ENCODE measurements at regions not wholly inside any gene's neighbourhood (a gene's known extent, or its start where the extent isn't known, plus 50 kb on each side); places are given as distances from the start of the nearest gene placed in this dataset.

GRCh38 chr5:38752012-38752536 is 93.7 kb upstream of the OSMR start:
- no peaks in the 10 kb centered on the region for H3K36me3 ChIP-seq
- no peak for DNase-seq
- H3K9me3 ChIP-seq (replicated peaks), result no peaks in the 10 kb centered on the region
- intact Hi-C loops (cut with micrococcal nuclease), result no loop called here
- peaks cover 4% of the 10 kb centered on the region for H3K4me1 ChIP-seq
- no peak overlapping the region for H3K4me3 ChIP-seq
- no peak for TF ChIP-seq CTCF (IDR thresholded peaks at IDR 0.05; ENCODE audit: borderline replicate concordance)
- H3K27ac ChIP-seq (replicated peaks), result no peak overlapping the region
- no peaks in the 10 kb centered on the region for H3K27me3 ChIP-seq (ENCODE audit: low read depth)

DNA sequence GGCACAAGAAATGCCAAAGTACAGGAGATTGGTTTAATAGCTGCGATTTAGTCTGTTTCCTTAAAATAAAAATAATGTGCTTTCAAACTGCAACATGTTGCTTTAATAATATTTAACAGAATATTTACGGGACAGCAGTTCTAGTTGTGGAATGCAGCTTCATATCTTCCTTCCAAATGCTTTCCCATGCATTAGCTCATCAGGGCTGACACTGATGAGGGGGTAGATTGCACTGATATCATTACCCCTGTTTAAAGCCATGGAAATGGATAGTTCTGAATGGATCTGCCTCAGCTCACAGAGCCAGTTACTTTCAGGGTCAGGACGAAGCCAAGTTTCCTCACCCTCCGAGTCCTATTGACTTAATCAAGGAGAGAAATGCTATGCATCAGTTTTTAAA is 93.2 kb upstream of the OSMR start:
- TF ChIP-seq CTCF (IDR thresholded peaks at IDR 0.05; ENCODE audit: borderline replicate concordance), result no peak
- Histone ChIP-seq H3K36me3 (no peaks in the 10 kb centered on the region), H3K9me3 (replicated peaks) (no peaks in the 10 kb centered on the region), H3K27ac (replicated peaks) (no peak overlapping the region), H3K4me1 (peaks cover 7% of the 10 kb centered on the region), H3K4me3 (no peak overlapping the region), H3K27me3 (ENCODE audit: low read depth) (no peaks in the 10 kb centered on the region)
- no peak for DNase-seq
- intact Hi-C loops (cut with micrococcal nuclease), result no loop called here

DNA sequence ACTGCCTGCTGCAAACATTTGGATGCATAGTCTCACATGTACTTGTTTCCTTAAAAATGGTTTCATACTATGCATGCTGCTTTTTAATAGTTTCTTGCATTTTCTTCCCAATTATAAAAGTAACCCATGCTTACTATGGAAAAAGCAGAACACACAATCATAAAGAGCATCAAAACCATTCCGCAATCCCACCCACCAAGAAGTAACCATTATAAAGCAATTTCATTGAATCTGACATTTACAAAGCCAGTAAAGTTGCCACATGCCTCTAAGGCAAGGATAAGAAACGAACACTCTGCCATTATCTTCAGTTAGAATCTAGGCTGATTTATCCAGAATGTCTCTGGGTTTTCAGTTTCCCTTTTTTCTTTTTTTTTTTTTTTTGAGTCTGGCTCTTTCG is 92.7 kb upstream of the OSMR start:
- no peak overlapping the region for H3K4me3 ChIP-seq
- no peaks in the 10 kb centered on the region for H3K9me3 ChIP-seq (replicated peaks)
- intact Hi-C loops (cut with micrococcal nuclease), result no loop called here
- H3K4me1 ChIP-seq, result peaks cover 13% of the 10 kb centered on the region
- TF ChIP-seq CTCF (IDR thresholded peaks at IDR 0.05; ENCODE audit: borderline replicate concordance), result no peak
- DNase-seq, result no peak
- H3K27ac ChIP-seq (replicated peaks), result no peak overlapping the region
- H3K36me3 ChIP-seq, result no peaks in the 10 kb centered on the region
- no peaks in the 10 kb centered on the region for H3K27me3 ChIP-seq (ENCODE audit: low read depth)

- H3K27me3 ChIP-seq (ENCODE audit: low read depth), result no peaks in the 10 kb centered on the region
- no peaks in the 10 kb centered on the region for H3K36me3 ChIP-seq
- no peak for DNase-seq
- no peaks in the 10 kb centered on the region for H3K9me3 ChIP-seq (replicated peaks)
- H3K4me3 ChIP-seq, result no peak overlapping the region
- intact Hi-C loops (cut with micrococcal nuclease), result no loop called here
- no peak overlapping the region for H3K27ac ChIP-seq (replicated peaks)
- no peak for TF ChIP-seq CTCF (IDR thresholded peaks at IDR 0.05; ENCODE audit: borderline replicate concordance)
- H3K4me1 ChIP-seq, result peaks cover 19% of the 10 kb centered on the region
Observed at GRCh38 chr5:38753776-38754175, 92.0 kb upstream of the OSMR start.

GRCh38 chr5:38755181-38755580 is 90.6 kb upstream of the OSMR start:
- peak; percentile 9 for TF ChIP-seq CTCF (IDR thresholded peaks at IDR 0.05; ENCODE audit: borderline replicate concordance)
- H3K4me1 ChIP-seq, result peaks cover 25% of the 10 kb centered on the region

GRCh38 chr5:38756068-38756467 is 89.7 kb upstream of the OSMR start:
- no peak overlapping the region for H3K4me3 ChIP-seq
- H3K36me3 ChIP-seq, result no peaks in the 10 kb centered on the region
- H3K27ac ChIP-seq (replicated peaks), result no peak overlapping the region
- no peak for DNase-seq
- no peaks in the 10 kb centered on the region for H3K27me3 ChIP-seq (ENCODE audit: low read depth)
- H3K4me1 ChIP-seq, result peaks cover 25% of the 10 kb centered on the region
- no peaks in the 10 kb centered on the region for H3K9me3 ChIP-seq (replicated peaks)
- intact Hi-C loops (cut with micrococcal nuclease), result no loop called here
- no peak for TF ChIP-seq CTCF (IDR thresholded peaks at IDR 0.05; ENCODE audit: borderline replicate concordance)

More at GRCh38 chr5:38755181-38755580, 90.6 kb upstream of the OSMR start:
- H3K27me3 ChIP-seq (ENCODE audit: low read depth), result no peaks in the 10 kb centered on the region
- intact Hi-C loops (cut with micrococcal nuclease), result no loop called here
- no peaks in the 10 kb centered on the region for H3K9me3 ChIP-seq (replicated peaks)
- no peaks in the 10 kb centered on the region for H3K36me3 ChIP-seq
- H3K4me3 ChIP-seq, result no peak overlapping the region
- no peak overlapping the region for H3K27ac ChIP-seq (replicated peaks)
- DNase-seq, result no peak

Data from left ventricle myocardium inferior (tissue), 1 donor.